NB4 (cell line): ENCODE measurements at regions not wholly inside any gene's neighbourhood (a gene's known extent, or its start where the extent isn't known, plus 50 kb on each side); places are given as distances from the start of the nearest gene placed in this dataset.
"Not testable (repeated sequence)": the region's sequence is repeated elsewhere in the genome, so short reads cannot be mapped to it uniquely, and the experiment has no call there.

Experiments used
- CTCF ChIP-seq: IDR thresholded peaks from one replicate; pipeline ENCODE4 v1.5.1; 2012; ENCODE audit warnings: low read depth, low read length
- MAX ChIP-seq: IDR thresholded peaks from 2 replicates; pipeline ENCODE4 v1.6.1; 2011; ENCODE audit warnings: low read depth, low read length
- POLR2A ChIP-seq: IDR thresholded peaks from 2 replicates; pipeline ENCODE4 v1.6.1; 2011; ENCODE audit warnings: mild to moderate bottlenecking; ENCODE audit not compliant: insufficient read length; ENCODE audit errors: extremely low read depth

- not testable (repeated sequence) for TF ChIP-seq POLR2A, CTCF, MAX
These were observed 118.0 kb upstream of the SLC4A4 start for GRCh38 chr4:71220848-71221247.
